Ishikawa (cell line): ENCODE measurements at regions not wholly inside any gene's neighbourhood (a gene's known extent, or its start where the extent isn't known, plus 50 kb on each side); places are given as distances from the start of the nearest gene placed in this dataset.

Experiments
- CEBPB ChIP-seq: IDR thresholded peaks from 2 replicates; pipeline ENCODE4 v1.6.1; 2012
- CREB1 ChIP-seq: IDR thresholded peaks from 2 replicates; pipeline ENCODE4 v1.6.1; 2012; ENCODE audit warnings: low read depth
- EGR1 ChIP-seq: IDR thresholded peaks from 2 replicates; pipeline ENCODE4 v1.6.1; 2012
- EP300 ChIP-seq: IDR thresholded peaks from 2 replicates; pipeline ENCODE4 v1.6.1; 2012; ENCODE audit warnings: borderline replicate concordance
- FOXM1 ChIP-seq: IDR thresholded peaks from 2 replicates; pipeline ENCODE4 v1.6.1; 2012; ENCODE audit warnings: low read depth, borderline replicate concordance
- NFIC ChIP-seq: IDR thresholded peaks from 2 replicates; pipeline ENCODE4 v1.6.1; 2012
- RAD21 ChIP-seq: IDR thresholded peaks from 2 replicates; pipeline ENCODE4 v1.6.1; 2012; ENCODE audit warnings: low read depth
- REST ChIP-seq: IDR thresholded peaks from 2 replicates; pipeline ENCODE4 v1.6.1; 2012; ENCODE audit warnings: low read depth, mild to moderate bottlenecking
- TAF1 ChIP-seq: IDR thresholded peaks from 2 replicates; pipeline ENCODE4 v1.6.1; 2012; ENCODE audit warnings: low read depth, mild to moderate bottlenecking
- TCF12 ChIP-seq: IDR thresholded peaks from 2 replicates; pipeline ENCODE4 v1.6.1; 2012; ENCODE audit warnings: low read depth
- TEAD4 ChIP-seq: IDR thresholded peaks from 2 replicates; pipeline ENCODE4 v1.6.1; 2012
- YY1 ChIP-seq: IDR thresholded peaks from 2 replicates; pipeline ENCODE4 v1.6.1; 2012; ENCODE audit warnings: low read depth
- ZBTB7A ChIP-seq: IDR thresholded peaks from 2 replicates; pipeline ENCODE4 v1.6.1; 2012; ENCODE audit warnings: low read depth
- TF ChIP-seq, protein P1 (sequence below): IDR thresholded peaks from 2 replicates; pipeline ENCODE4 v1.6.1; 2012
- TF ChIP-seq, protein P2 (sequence below): IDR thresholded peaks from 2 replicates; pipeline ENCODE4 v1.6.1; 2012

DNA sequence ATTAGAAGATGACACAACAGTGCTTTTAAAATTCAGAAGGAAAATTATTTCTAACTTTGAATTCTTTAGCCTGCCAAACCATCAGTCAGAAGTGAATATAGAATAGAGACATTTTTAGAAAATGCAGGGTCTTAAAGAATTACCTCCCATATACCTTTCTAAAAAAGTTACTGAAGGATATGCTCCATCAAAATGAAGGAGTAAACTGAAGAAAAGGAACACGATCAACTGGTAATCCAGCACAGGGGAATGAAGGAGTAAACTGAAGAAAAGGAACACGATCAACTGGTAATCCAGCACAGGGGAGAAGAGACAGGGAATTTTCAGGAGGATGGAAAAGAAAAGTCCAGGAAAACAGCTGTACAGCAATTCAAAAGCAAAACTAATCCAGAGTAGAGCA is 75.4 kb upstream of the LDLRAD3 start:
- no peak for TF ChIP-seq FOXM1

- no peak for TF ChIP-seq CREB1
- TF ChIP-seq FOXM1, result no peak
- TF ChIP-seq TCF12, result no peak
- no peak for TF ChIP-seq REST
- no peak for TF ChIP-seq TEAD4
- TF ChIP-seq ZBTB7A, result no peak
- TF ChIP-seq CEBPB, result no peak
- TF ChIP-seq, protein P1, sequence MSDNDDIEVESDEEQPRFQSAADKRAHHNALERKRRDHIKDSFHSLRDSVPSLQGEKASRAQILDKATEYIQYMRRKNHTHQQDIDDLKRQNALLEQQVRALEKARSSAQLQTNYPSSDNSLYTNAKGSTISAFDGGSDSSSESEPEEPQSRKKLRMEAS, result no peak
- TF ChIP-seq TAF1, result no peak
- TF ChIP-seq, protein P2, sequence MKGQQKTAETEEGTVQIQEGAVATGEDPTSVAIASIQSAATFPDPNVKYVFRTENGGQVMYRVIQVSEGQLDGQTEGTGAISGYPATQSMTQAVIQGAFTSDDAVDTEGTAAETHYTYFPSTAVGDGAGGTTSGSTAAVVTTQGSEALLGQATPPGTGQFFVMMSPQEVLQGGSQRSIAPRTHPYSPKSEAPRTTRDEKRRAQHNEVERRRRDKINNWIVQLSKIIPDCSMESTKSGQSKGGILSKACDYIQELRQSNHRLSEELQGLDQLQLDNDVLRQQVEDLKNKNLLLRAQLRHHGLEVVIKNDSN, result no peak
- no peak for TF ChIP-seq EP300
- TF ChIP-seq NFIC, result no peak
- TF ChIP-seq YY1, result no peak
- no peak for TF ChIP-seq RAD21
- no peak for TF ChIP-seq EGR1
Measured at GRCh38 chr11:35873721-35874120, 70.1 kb upstream of the LDLRAD3 start.

GRCh38 chr11:35874751-35875450 is 69.0 kb upstream of the LDLRAD3 start:
- no peak for TF ChIP-seq RAD21
- TF ChIP-seq CREB1, result no peak
- TF ChIP-seq, protein P2, result no peak
- TF ChIP-seq, protein P1, result no peak
- TF ChIP-seq TCF12, result no peak
- TF ChIP-seq YY1, result no peak
- TF ChIP-seq EGR1, result no peak
- no peak for TF ChIP-seq TEAD4
- no peak for TF ChIP-seq EP300
- TF ChIP-seq REST, result no peak
- TF ChIP-seq CEBPB, result no peak
- no peak for TF ChIP-seq FOXM1
- TF ChIP-seq ZBTB7A, result no peak

- TF ChIP-seq, protein P1, result no peak
- TF ChIP-seq REST (no peak), EP300 (no peak), ZBTB7A (no peak)
Measured at GRCh38 chr11:35875466-35875865, 68.4 kb upstream of the LDLRAD3 start.

GRCh38 chr11:35876786-35877185 is 67.1 kb upstream of the LDLRAD3 start:
- no peak for TF ChIP-seq NFIC
- no peak for TF ChIP-seq EGR1
- no peak for TF ChIP-seq FOXM1
- no peak for TF ChIP-seq CREB1
- TF ChIP-seq YY1, result no peak
- no peak for TF ChIP-seq TAF1
- no peak for TF ChIP-seq CEBPB
- TF ChIP-seq TCF12, result no peak
- TF ChIP-seq RAD21, result no peak
